Endothelial cell (in vitro differentiated cells): ENCODE measurements at regions not wholly inside any gene's neighbourhood (a gene's known extent, or its start where the extent isn't known, plus 50 kb on each side); places are given as distances from the start of the nearest gene placed in this dataset.

Experiments used
- DNase-seq: peaks from one replicate; pipeline ENCODE4 v3.0.0; 2021; ENCODE audit warnings: low spot score
- H3K27ac Mint-ChIP-seq: one replicate; pipeline ENCODE4 v1.8.0; 2021; ENCODE audit warnings: mixed read lengths, inconsistent platforms; ENCODE audit not compliant: unreplicated experiment
- H3K27me3 Mint-ChIP-seq: one replicate; pipeline ENCODE4 v1.8.0; 2021; ENCODE audit warnings: mild to moderate bottlenecking, moderate library complexity, mixed read lengths, inconsistent platforms; ENCODE audit not compliant: unreplicated experiment
- H3K36me3 Mint-ChIP-seq: one replicate; pipeline ENCODE4 v1.8.0; 2021; ENCODE audit warnings: mild to moderate bottlenecking, low read depth, mixed read lengths, inconsistent platforms; ENCODE audit not compliant: unreplicated experiment
- H3K4me1 Mint-ChIP-seq: one replicate; pipeline ENCODE4 v1.8.0; 2021; ENCODE audit warnings: mild to moderate bottlenecking, mixed read lengths, inconsistent platforms; ENCODE audit not compliant: unreplicated experiment
- H3K4me3 Mint-ChIP-seq: one replicate; pipeline ENCODE4 v1.8.0; 2021; ENCODE audit warnings: mild to moderate bottlenecking, mixed read lengths, inconsistent platforms; ENCODE audit not compliant: unreplicated experiment
- H3K9me3 Mint-ChIP-seq: one replicate; pipeline ENCODE4 v1.8.0; 2021; ENCODE audit warnings: mixed read lengths, inconsistent platforms; ENCODE audit not compliant: unreplicated experiment
- CTCF ChIP-seq: fragments of 200-600 bp; sonication (generic); IDR thresholded peaks from one replicate; pipeline ENCODE4 v1.5.0; 2021; ENCODE audit warnings: antibody characterized with exemption; ENCODE audit not compliant: unreplicated experiment

- no peak for TF ChIP-seq CTCF
- Mint-ChIP-seq H3K27ac (no peak overlapping the region), H3K4me3 (no peak overlapping the region), H3K9me3 (no peaks in the 10 kb centered on the region), H3K36me3 (peaks cover 7% of the 10 kb centered on the region), H3K27me3 (peaks cover 1% of the 10 kb centered on the region), H3K4me1 (no peaks in the 10 kb centered on the region)
- no peak for DNase-seq
These were observed 105.7 kb upstream of the IGFBP3 start for GRCh38 chr7:46026741-46027140.

- no peak for TF ChIP-seq CTCF
- H3K9me3 Mint-ChIP-seq, result no peaks in the 10 kb centered on the region
- H3K27ac Mint-ChIP-seq, result no peak overlapping the region
- no peaks in the 10 kb centered on the region for H3K36me3 Mint-ChIP-seq
- DNase-seq, result no peak
- H3K27me3 Mint-ChIP-seq, result no peaks in the 10 kb centered on the region
- no peak overlapping the region for H3K4me3 Mint-ChIP-seq
- no peaks in the 10 kb centered on the region for H3K4me1 Mint-ChIP-seq
These were observed 103.3 kb upstream of the IGFBP3 start for GRCh38 chr7:46024263-46024916.

GRCh38 chr7:46022397-46022796, 101.3 kb upstream of the IGFBP3 start:
- no peaks in the 10 kb centered on the region for H3K27me3 Mint-ChIP-seq
- TF ChIP-seq CTCF, result no peak

GRCh38 chr7:46015107-46015868, 94.2 kb upstream of the IGFBP3 start:
- H3K4me3 Mint-ChIP-seq, result no peak overlapping the region
- no peaks in the 10 kb centered on the region for H3K4me1 Mint-ChIP-seq
- H3K9me3 Mint-ChIP-seq, result no peaks in the 10 kb centered on the region
- H3K36me3 Mint-ChIP-seq, result no peaks in the 10 kb centered on the region
- no peak for TF ChIP-seq CTCF
- DNase-seq, result peak; percentile 37
- H3K27me3 Mint-ChIP-seq, result no peaks in the 10 kb centered on the region
- H3K27ac Mint-ChIP-seq, result no peak overlapping the region

More at GRCh38 chr7:46022397-46022796, 101.3 kb upstream of the IGFBP3 start:
- Mint-ChIP-seq H3K27ac (no peak overlapping the region), H3K4me3 (no peak overlapping the region), H3K4me1 (no peaks in the 10 kb centered on the region), H3K36me3 (no peaks in the 10 kb centered on the region), H3K9me3 (no peaks in the 10 kb centered on the region)
- DNase-seq, result no peak

- Mint-ChIP-seq H3K27me3 (peaks cover 2% of the 10 kb centered on the region), H3K36me3 (no peaks in the 10 kb centered on the region), H3K9me3 (no peaks in the 10 kb centered on the region), H3K4me3 (no peak overlapping the region), H3K27ac (no peak overlapping the region), H3K4me1 (no peaks in the 10 kb centered on the region)
- no peak for TF ChIP-seq CTCF
- no peak for DNase-seq
These were observed 90.4 kb upstream of the IGFBP3 start for GRCh38 chr7:46011501-46011900.
